ENCODE measurements at regions not wholly inside any gene's neighbourhood (a gene's known extent, or its start where the extent isn't known, plus 50 kb on each side); places are given as distances from the start of the nearest gene placed in this dataset.

GRCh38 chr2:134174711-134175110 is 79.2 kb upstream of the MGAT5 start:
- peaks cover 75% of the 10 kb centered on the region for H3K4me1 Mint-ChIP-seq (ENCODE audit: low read depth)
- H3K36me3 Mint-ChIP-seq (ENCODE audit: low read depth), result peaks cover 7% of the 10 kb centered on the region
- H3K27me3 Mint-ChIP-seq, result no peaks in the 10 kb centered on the region
- H3K4me3 Mint-ChIP-seq, result no peak overlapping the region
- H3K9me3 Mint-ChIP-seq, result no peaks in the 10 kb centered on the region
- no peak overlapping the region for H3K27ac Mint-ChIP-seq

- Mint-ChIP-seq H3K27me3 (no peaks in the 10 kb centered on the region), H3K27ac (no peak overlapping the region), H3K36me3 (ENCODE audit: low read depth) (peaks cover 7% of the 10 kb centered on the region), H3K4me1 (ENCODE audit: low read depth) (peaks cover 76% of the 10 kb centered on the region), H3K4me3 (no peak overlapping the region), H3K9me3 (no peaks in the 10 kb centered on the region)
Observed at GRCh38 chr2:134175834-134176233, 78.0 kb upstream of the MGAT5 start.

GRCh38 chr2:134177351-134177931 is 76.4 kb upstream of the MGAT5 start:
- no peak overlapping the region for H3K4me3 Mint-ChIP-seq
- no peak overlapping the region for H3K27ac Mint-ChIP-seq
- peaks cover 92% of the 10 kb centered on the region for H3K4me1 Mint-ChIP-seq (ENCODE audit: low read depth)
- no peaks in the 10 kb centered on the region for H3K9me3 Mint-ChIP-seq
- H3K36me3 Mint-ChIP-seq (ENCODE audit: low read depth), result peaks cover 4% of the 10 kb centered on the region
- no peaks in the 10 kb centered on the region for H3K27me3 Mint-ChIP-seq

GRCh38 chr2:134178138-134178877 is 75.6 kb upstream of the MGAT5 start:
- Mint-ChIP-seq H3K9me3 (no peaks in the 10 kb centered on the region), H3K27ac (peak overlapping the region; percentile 54), H3K36me3 (ENCODE audit: low read depth) (peaks cover 4% of the 10 kb centered on the region), H3K4me1 (ENCODE audit: low read depth) (peaks cover 86% of the 10 kb centered on the region), H3K27me3 (no peaks in the 10 kb centered on the region), H3K4me3 (no peak overlapping the region)

- Mint-ChIP-seq H3K27ac (peak overlapping the region; percentile 77), H3K4me1 (ENCODE audit: low read depth) (peaks cover 84% of the 10 kb centered on the region), H3K27me3 (no peaks in the 10 kb centered on the region), H3K4me3 (no peak overlapping the region), H3K36me3 (ENCODE audit: low read depth) (peaks cover 14% of the 10 kb centered on the region), H3K9me3 (no peaks in the 10 kb centered on the region)
Observed at GRCh38 chr2:134181219-134181618, 72.7 kb upstream of the MGAT5 start.

- H3K4me3 Mint-ChIP-seq, result no peak overlapping the region
- H3K36me3 Mint-ChIP-seq (ENCODE audit: low read depth), result peaks cover 17% of the 10 kb centered on the region
- no peaks in the 10 kb centered on the region for H3K27me3 Mint-ChIP-seq
- peak overlapping the region; percentile 27 for H3K27ac Mint-ChIP-seq
- peaks cover 82% of the 10 kb centered on the region for H3K4me1 Mint-ChIP-seq (ENCODE audit: low read depth)
- no peaks in the 10 kb centered on the region for H3K9me3 Mint-ChIP-seq
Observed at GRCh38 chr2:134183679-134184078, 70.2 kb upstream of the MGAT5 start.

GRCh38 chr2:134185639-134186038 is 68.2 kb upstream of the MGAT5 start:
- H3K27ac Mint-ChIP-seq, result no peak overlapping the region
- peaks cover 24% of the 10 kb centered on the region for H3K36me3 Mint-ChIP-seq (ENCODE audit: low read depth)

GRCh38 chr2:134189009-134189720 is 64.7 kb upstream of the MGAT5 start:
- Mint-ChIP-seq H3K4me1 (ENCODE audit: low read depth) (peaks cover 61% of the 10 kb centered on the region), H3K27ac (no peak overlapping the region), H3K4me3 (no peak overlapping the region)

More at GRCh38 chr2:134185639-134186038, 68.2 kb upstream of the MGAT5 start:
- Mint-ChIP-seq H3K27me3 (no peaks in the 10 kb centered on the region), H3K9me3 (no peaks in the 10 kb centered on the region), H3K4me1 (ENCODE audit: low read depth) (peaks cover 78% of the 10 kb centered on the region), H3K4me3 (no peak overlapping the region)

GRCh38 chr2:134190062-134190806 is 63.6 kb upstream of the MGAT5 start:
- no peak overlapping the region for H3K27ac Mint-ChIP-seq

More at GRCh38 chr2:134189009-134189720, 64.7 kb upstream of the MGAT5 start:
- Mint-ChIP-seq H3K36me3 (ENCODE audit: low read depth) (peaks cover 34% of the 10 kb centered on the region), H3K9me3 (peaks cover 4% of the 10 kb centered on the region), H3K27me3 (no peaks in the 10 kb centered on the region)

GRCh38 chr2:134190807-134191203 is 63.1 kb upstream of the MGAT5 start:
- no peak overlapping the region for H3K27ac Mint-ChIP-seq
- H3K4me3 Mint-ChIP-seq, result no peak overlapping the region
- peaks cover 29% of the 10 kb centered on the region for H3K36me3 Mint-ChIP-seq (ENCODE audit: low read depth)
- no peaks in the 10 kb centered on the region for H3K27me3 Mint-ChIP-seq
- H3K4me1 Mint-ChIP-seq (ENCODE audit: low read depth), result peaks cover 61% of the 10 kb centered on the region
- H3K9me3 Mint-ChIP-seq, result peaks cover 4% of the 10 kb centered on the region

More at GRCh38 chr2:134190062-134190806, 63.6 kb upstream of the MGAT5 start:
- Mint-ChIP-seq H3K9me3 (peaks cover 4% of the 10 kb centered on the region), H3K36me3 (ENCODE audit: low read depth) (peaks cover 29% of the 10 kb centered on the region), H3K4me1 (ENCODE audit: low read depth) (peaks cover 61% of the 10 kb centered on the region), H3K27me3 (no peaks in the 10 kb centered on the region), H3K4me3 (no peak overlapping the region)

- H3K4me3 Mint-ChIP-seq, result no peak overlapping the region
- H3K27ac Mint-ChIP-seq, result no peak overlapping the region
- H3K9me3 Mint-ChIP-seq, result peaks cover 4% of the 10 kb centered on the region
- peaks cover 19% of the 10 kb centered on the region for H3K36me3 Mint-ChIP-seq (ENCODE audit: low read depth)
- peaks cover 62% of the 10 kb centered on the region for H3K4me1 Mint-ChIP-seq (ENCODE audit: low read depth)
- H3K27me3 Mint-ChIP-seq, result no peaks in the 10 kb centered on the region
Observed at GRCh38 chr2:134191835-134192234, 62.0 kb upstream of the MGAT5 start.

- H3K27ac Mint-ChIP-seq, result no peak overlapping the region
- peaks cover 67% of the 10 kb centered on the region for H3K4me1 Mint-ChIP-seq (ENCODE audit: low read depth)
- H3K4me3 Mint-ChIP-seq, result no peak overlapping the region
- peaks cover 19% of the 10 kb centered on the region for H3K36me3 Mint-ChIP-seq (ENCODE audit: low read depth)
- H3K9me3 Mint-ChIP-seq, result peaks cover 4% of the 10 kb centered on the region
- no peaks in the 10 kb centered on the region for H3K27me3 Mint-ChIP-seq
Observed at GRCh38 chr2:134193006-134193405, 60.9 kb upstream of the MGAT5 start.

- peaks cover 68% of the 10 kb centered on the region for H3K4me1 Mint-ChIP-seq (ENCODE audit: low read depth)
- H3K27ac Mint-ChIP-seq, result no peak overlapping the region
- H3K9me3 Mint-ChIP-seq, result peaks cover 4% of the 10 kb centered on the region
- H3K27me3 Mint-ChIP-seq, result no peaks in the 10 kb centered on the region
- no peak overlapping the region for H3K4me3 Mint-ChIP-seq
- H3K36me3 Mint-ChIP-seq (ENCODE audit: low read depth), result peaks cover 19% of the 10 kb centered on the region
Observed at GRCh38 chr2:134194519-134194918, 59.4 kb upstream of the MGAT5 start.

- no peak overlapping the region for H3K4me3 Mint-ChIP-seq
- peaks cover 67% of the 10 kb centered on the region for H3K4me1 Mint-ChIP-seq (ENCODE audit: low read depth)
- peaks cover 4% of the 10 kb centered on the region for H3K9me3 Mint-ChIP-seq
- H3K36me3 Mint-ChIP-seq (ENCODE audit: low read depth), result peaks cover 15% of the 10 kb centered on the region
- H3K27me3 Mint-ChIP-seq, result no peaks in the 10 kb centered on the region
- peak overlapping the region; percentile 88 for H3K27ac Mint-ChIP-seq
Observed at GRCh38 chr2:134195341-134195740, 58.5 kb upstream of the MGAT5 start.
